ENCODE measurements at regions not wholly inside any gene's neighbourhood (a gene's known extent, or its start where the extent isn't known, plus 50 kb on each side); places are given as distances from the start of the nearest gene placed in this dataset.
A peak's percentile ranks its signal among the peaks of the same experiment; 100 is the strongest.

GRCh38 chr12:42698213-42698612 is 108.7 kb upstream of the PRICKLE1 start:
- Histone ChIP-seq H3K36me3 (ENCODE audit: control insufficient read depth in 4 of 4, insufficient read depth in 3 of 4, low read depth in 1 of 4, low read length in 3 of 4) (no peaks in the 10 kb centered on the region), H3K27ac (ENCODE audit: low read depth in 1 of 2, low read length in 2 of 2) (no peak overlapping the region), H3K9me3 (ENCODE audit: control insufficient read depth in 4 of 4, low read length in 3 of 4) (no peaks in the 10 kb centered on the region), H3K4me3 (ENCODE audit: low read depth in 1 of 3, low read length in 3 of 3) (no peak overlapping the region), H3K4me1 (ENCODE audit: control insufficient read depth in 4 of 4, insufficient read depth in 4 of 4, low read length in 3 of 4) (no peaks in the 10 kb centered on the region), H3K9ac (ENCODE audit: low read depth in 1 of 2, low read length in 2 of 2) (no peak overlapping the region), H3K27me3 (ENCODE audit: control insufficient read depth in 4 of 4, insufficient read depth in 4 of 4, low read length in 3 of 4) (no peaks in the 10 kb centered on the region)
- no peak for DNase-seq (ENCODE audit: low spot score)
- 69% methylated on average over 3 of the region's 3 CpGs for WGBS
- no peak for TF ChIP-seq SP1 (IDR thresholded peaks at IDR 0.05)
- no peak for TF ChIP-seq FOXA2 (IDR thresholded peaks at IDR 0.05)
- TF ChIP-seq YY1 (IDR thresholded peaks at IDR 0.05) = no peak
- TF ChIP-seq, protein P1, sequence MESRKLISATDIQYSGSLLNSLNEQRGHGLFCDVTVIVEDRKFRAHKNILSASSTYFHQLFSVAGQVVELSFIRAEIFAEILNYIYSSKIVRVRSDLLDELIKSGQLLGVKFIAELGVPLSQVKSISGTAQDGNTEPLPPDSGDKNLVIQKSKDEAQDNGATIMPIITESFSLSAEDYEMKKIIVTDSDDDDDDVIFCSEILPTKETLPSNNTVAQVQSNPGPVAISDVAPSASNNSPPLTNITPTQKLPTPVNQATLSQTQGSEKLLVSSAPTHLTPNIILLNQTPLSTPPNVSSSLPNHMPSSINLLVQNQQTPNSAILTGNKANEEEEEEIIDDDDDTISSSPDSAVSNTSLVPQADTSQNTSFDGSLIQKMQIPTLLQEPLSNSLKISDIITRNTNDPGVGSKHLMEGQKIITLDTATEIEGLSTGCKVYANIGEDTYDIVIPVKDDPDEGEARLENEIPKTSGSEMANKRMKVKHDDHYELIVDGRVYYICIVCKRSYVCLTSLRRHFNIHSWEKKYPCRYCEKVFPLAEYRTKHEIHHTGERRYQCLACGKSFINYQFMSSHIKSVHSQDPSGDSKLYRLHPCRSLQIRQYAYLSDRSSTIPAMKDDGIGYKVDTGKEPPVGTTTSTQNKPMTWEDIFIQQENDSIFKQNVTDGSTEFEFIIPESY (IDR thresholded peaks at IDR 0.05) = no peak
- TF ChIP-seq, protein P2, sequence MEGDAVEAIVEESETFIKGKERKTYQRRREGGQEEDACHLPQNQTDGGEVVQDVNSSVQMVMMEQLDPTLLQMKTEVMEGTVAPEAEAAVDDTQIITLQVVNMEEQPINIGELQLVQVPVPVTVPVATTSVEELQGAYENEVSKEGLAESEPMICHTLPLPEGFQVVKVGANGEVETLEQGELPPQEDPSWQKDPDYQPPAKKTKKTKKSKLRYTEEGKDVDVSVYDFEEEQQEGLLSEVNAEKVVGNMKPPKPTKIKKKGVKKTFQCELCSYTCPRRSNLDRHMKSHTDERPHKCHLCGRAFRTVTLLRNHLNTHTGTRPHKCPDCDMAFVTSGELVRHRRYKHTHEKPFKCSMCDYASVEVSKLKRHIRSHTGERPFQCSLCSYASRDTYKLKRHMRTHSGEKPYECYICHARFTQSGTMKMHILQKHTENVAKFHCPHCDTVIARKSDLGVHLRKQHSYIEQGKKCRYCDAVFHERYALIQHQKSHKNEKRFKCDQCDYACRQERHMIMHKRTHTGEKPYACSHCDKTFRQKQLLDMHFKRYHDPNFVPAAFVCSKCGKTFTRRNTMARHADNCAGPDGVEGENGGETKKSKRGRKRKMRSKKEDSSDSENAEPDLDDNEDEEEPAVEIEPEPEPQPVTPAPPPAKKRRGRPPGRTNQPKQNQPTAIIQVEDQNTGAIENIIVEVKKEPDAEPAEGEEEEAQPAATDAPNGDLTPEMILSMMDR (IDR thresholded peaks at IDR 0.05; ENCODE audit: low read depth, low read length, missing input control) = no peak
- no peak for TF ChIP-seq HNF4A (conservative IDR thresholded peaks at IDR 0.05)
- no peak for TF ChIP-seq MAX (IDR thresholded peaks at IDR 0.05)
- TF ChIP-seq RAD21 (IDR thresholded peaks at IDR 0.05) = no peak
- TF ChIP-seq FOXA1 (IDR thresholded peaks at IDR 0.05) = no peak

DNA sequence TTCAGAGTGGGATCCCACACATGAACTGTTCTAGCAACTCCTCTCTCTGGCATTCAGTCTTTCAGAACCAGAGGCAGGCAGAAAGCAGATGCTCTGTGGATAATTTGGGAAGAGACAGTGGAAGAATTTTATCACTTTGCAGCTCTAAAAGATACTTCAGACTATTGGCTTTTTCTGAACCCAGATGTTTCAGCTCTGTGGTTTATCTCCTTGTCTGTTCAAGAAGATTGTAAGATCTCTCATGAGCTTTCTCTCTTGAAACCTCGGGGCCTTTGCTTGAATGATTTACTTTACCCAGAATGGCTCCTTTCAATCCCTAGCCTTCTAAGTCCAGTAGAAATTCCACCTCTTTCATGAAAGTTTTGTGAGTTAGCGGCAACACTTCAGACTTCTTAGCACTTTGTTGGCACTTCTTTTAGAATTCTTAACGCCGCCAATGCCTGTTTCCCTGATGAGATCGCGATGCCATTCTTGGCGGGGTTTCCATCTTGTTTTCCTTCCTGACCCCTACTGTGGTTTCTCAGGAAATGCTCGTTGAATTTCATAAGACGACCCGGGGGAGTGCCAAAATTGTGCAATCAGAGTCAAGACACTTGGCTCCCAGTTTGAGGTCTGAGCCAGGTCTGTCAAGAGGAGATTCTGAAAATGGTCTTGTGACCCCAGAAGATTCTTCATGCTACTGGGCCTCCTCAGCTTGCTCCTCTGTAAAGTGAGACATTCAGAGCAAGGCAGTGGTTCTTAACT is 107.0 kb upstream of the PRICKLE1 start:
- Histone ChIP-seq H3K27ac (ENCODE audit: low read depth in 1 of 2, low read length in 2 of 2) (no peak overlapping the region), H3K4me3 (ENCODE audit: low read depth in 1 of 3, low read length in 3 of 3) (no peak overlapping the region), H3K9me3 (ENCODE audit: control insufficient read depth in 4 of 4, low read length in 3 of 4) (no peaks in the 10 kb centered on the region), H3K9ac (ENCODE audit: low read depth in 1 of 2, low read length in 2 of 2) (no peak overlapping the region), H3K4me1 (ENCODE audit: control insufficient read depth in 4 of 4, insufficient read depth in 4 of 4, low read length in 3 of 4) (no peaks in the 10 kb centered on the region), H3K36me3 (ENCODE audit: control insufficient read depth in 4 of 4, insufficient read depth in 3 of 4, low read depth in 1 of 4, low read length in 3 of 4) (no peaks in the 10 kb centered on the region), H3K27me3 (ENCODE audit: control insufficient read depth in 4 of 4, insufficient read depth in 4 of 4, low read length in 3 of 4) (no peaks in the 10 kb centered on the region)
- no peak for DNase-seq (ENCODE audit: low spot score)
- WGBS = 72% methylated on average over 10 of the region's 10 CpGs
- TF ChIP-seq GABPA (IDR thresholded peaks at IDR 0.05 in 1 of 2, conservative IDR thresholded peaks at IDR 0.05 in 1 of 2) = no peak
- TF ChIP-seq RXRA (IDR thresholded peaks at IDR 0.05) = peak in 1 of 2 donors; percentile 7
- TF ChIP-seq NR2F2 (IDR thresholded peaks at IDR 0.05) = peak; percentile 89
- TF ChIP-seq TAF1 (conservative IDR thresholded peaks at IDR 0.05) = no peak

GRCh38 chr12:42695490-42695995 is 106.0 kb upstream of the PRICKLE1 start:
- WGBS = 78% methylated on average over 5 of the region's 5 CpGs
- Histone ChIP-seq H3K9ac (ENCODE audit: low read depth in 1 of 2, low read length in 2 of 2) (no peak overlapping the region), H3K9me3 (ENCODE audit: control insufficient read depth in 4 of 4, low read length in 3 of 4) (no peaks in the 10 kb centered on the region), H3K4me3 (ENCODE audit: low read depth in 1 of 3, low read length in 3 of 3) (no peak overlapping the region), H3K36me3 (ENCODE audit: control insufficient read depth in 4 of 4, insufficient read depth in 3 of 4, low read depth in 1 of 4, low read length in 3 of 4) (no peaks in the 10 kb centered on the region), H3K4me1 (ENCODE audit: control insufficient read depth in 4 of 4, insufficient read depth in 4 of 4, low read length in 3 of 4) (no peaks in the 10 kb centered on the region), H3K27me3 (ENCODE audit: control insufficient read depth in 4 of 4, insufficient read depth in 4 of 4, low read length in 3 of 4) (no peaks in the 10 kb centered on the region), H3K27ac (ENCODE audit: low read depth in 1 of 2, low read length in 2 of 2) (no peak overlapping the region)
- no peak for DNase-seq (ENCODE audit: low spot score)
- TF ChIP-seq TAF1 (conservative IDR thresholded peaks at IDR 0.05) (no peak), YY1 (IDR thresholded peaks at IDR 0.05) (no peak), RAD21 (IDR thresholded peaks at IDR 0.05) (no peak), HNF4A (conservative IDR thresholded peaks at IDR 0.05) (no peak), JUND (IDR thresholded peaks at IDR 0.05) (no peak)
- TF ChIP-seq, protein P3, sequence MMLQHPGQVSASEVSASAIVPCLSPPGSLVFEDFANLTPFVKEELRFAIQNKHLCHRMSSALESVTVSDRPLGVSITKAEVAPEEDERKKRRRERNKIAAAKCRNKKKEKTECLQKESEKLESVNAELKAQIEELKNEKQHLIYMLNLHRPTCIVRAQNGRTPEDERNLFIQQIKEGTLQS (IDR thresholded peaks at IDR 0.05) = no peak

Measured in liver (tissue), 8 donors.